CD4-positive, alpha-beta T cell treated with Interleukin-4 for 1 hour (primary cell): ENCODE measurements at regions not wholly inside any gene's neighbourhood (a gene's known extent, or its start where the extent isn't known, plus 50 kb on each side); places are given as distances from the start of the nearest gene placed in this dataset.

Source experiments
- DNase-seq, 2 donors: peaks; one replicate each; pipeline ENCODE4 v3.0.0-alpha.2; 2020 to 2022

DNA sequence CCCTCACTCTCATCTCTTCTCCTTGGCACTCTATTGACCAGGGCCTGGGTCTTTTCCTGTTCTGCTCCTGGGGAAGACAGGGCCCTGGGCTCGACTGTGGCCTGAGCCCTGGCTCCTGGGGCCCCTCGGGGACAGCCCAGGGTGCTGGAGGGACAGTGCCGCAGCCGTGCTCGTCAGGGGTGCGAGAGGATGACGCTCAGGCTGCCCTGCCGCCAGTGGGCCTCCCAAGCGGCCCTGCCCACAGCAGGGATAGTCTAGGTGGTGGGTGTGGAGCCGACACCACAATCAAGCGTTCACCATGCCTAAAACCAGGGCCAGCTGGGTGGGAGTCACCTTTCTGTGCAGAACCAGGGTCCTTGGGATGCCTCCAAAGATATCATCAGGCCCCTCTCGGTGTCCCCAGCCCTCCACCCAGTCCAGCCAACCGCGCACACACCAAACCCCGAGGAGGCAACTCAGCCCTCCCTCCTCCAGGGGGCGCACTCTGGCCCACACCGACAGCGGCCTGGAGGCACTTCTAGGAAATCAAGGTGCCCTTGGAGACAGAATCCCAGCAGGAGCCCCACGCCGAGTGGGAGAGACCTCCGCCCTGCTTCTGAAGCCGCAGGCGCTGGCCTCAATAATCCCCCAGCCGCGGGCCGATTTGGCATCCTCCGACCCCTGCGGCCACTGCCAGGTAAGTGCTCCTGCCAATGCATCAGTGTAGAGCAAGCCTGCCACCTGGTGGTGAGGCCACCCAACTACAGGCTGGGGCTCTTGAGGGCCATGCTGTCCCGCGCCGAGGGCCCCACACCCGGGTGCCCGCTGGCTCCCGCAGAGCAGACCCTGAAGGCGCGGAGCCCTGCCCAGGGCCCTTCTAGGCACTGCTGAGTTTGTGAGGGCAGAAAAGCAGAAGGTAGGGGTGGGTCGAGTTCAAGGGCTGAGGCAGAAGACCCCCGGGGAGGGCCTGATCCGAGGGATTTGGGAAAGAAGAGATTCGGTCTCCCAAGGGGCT is 496.4 kb downstream of the BUD13 start:
- DNase-seq: peak; percentile 67 to 71

DNA sequence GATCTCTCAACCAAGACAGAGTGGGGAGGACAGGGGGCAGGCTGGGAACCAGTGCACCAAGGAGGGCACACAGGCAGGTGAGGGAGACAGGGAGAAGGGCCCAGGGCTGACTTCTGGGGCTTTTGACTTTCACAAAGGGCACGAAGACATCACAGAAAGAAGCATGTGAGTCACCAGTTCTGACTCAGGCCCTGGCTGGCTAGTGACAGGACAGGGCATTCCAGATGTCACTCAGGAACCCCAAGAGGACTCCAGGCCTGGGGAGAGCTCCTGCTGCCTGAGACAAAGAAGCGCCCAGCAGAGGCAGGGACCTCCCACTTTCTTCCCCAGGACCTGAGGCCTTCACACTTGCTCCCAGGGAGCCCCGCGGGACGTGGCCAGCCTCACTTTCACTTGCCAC is 497.2 kb downstream of the BUD13 start:
- no peak for DNase-seq

DNA sequence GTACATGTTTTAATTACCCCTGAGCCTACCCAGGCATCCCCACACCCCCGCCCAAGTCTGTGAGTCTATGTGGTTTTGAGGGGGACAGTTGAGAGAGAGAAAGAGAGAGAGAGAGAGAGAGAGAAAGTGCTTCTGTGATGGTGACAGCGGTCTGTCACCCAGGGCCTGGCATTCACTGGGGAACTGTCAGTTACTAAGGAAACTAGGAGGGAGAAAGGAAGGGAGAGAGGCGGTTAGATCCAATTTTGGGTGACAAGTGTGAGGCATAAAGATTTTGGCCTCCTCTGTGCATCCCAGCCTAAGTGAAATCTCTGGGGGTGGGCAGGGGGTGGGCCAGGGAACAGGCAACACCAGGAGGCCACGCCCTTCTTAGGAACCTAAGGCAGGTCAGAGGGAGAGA is 498.3 kb downstream of the BUD13 start:
- DNase-seq: no peak

DNA sequence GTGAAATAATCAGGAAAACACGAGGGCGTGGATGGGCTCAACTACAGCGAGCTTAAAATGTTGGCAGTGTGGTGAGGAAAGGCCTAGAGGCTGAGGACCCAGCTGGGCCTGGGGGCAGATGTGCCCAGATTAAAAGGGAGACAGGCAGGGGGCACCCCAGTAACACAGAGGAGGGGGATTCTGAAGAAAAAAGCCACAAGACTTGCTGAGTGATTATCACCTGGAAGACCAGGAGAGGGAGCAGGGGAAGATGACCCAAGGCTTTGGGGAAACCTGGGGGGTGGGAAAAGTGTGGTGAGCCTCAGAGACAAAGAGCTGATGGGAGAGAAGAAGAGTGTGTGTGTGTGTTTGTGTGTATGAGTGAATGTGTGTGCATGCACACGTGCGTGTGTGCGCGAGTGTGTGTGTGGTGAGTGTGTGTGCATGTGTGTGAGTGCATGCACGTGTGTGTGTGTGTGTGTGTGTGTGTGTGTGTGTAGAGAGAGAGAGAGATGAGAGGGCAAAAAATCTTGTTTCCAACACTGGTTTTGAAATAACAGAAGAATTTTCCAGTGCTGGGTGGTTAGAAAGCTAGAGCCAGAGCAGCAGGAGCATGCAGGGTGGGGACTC is 500.5 kb downstream of the BUD13 start:
- no peak for DNase-seq

DNA sequence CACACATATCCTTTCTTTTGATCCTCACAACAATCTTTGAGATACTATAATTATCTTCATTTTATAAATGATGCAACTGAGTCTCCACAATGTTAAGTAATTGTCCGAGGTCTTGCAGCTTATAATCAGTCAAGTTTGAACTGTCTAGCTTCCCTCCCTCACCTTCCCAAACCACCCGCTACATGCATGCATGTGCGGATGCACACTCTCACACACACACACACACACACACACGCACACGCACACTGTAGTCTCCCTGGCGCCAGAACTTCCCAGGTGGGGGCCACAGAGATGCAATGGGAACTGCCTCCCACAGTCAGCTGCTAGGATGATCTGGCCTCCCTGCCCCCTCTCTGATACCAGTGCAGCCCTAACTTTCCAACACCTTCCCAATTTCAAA is 501.3 kb downstream of the BUD13 start:
- no peak for DNase-seq

DNA sequence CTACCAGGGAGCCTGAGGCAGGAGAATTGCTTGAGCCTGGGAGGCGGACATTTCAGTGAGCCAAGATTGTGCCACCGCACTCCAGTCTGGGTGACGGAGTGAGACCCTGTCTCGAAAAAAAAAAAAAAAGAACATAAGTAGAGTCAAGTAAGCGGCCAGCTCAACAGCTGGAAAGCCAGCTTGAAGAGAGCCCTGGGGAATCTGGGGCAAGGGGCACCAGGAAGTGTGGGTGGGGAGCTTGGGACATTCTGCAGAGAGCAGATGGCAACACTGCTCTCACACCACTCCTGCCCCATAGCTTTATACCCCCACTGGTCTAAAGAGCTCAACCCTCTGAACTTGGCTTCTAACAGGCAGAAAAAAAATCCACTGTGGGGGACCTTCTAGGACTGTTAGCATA is 505.6 kb downstream of the BUD13 start:
- DNase-seq: no peak

DNA sequence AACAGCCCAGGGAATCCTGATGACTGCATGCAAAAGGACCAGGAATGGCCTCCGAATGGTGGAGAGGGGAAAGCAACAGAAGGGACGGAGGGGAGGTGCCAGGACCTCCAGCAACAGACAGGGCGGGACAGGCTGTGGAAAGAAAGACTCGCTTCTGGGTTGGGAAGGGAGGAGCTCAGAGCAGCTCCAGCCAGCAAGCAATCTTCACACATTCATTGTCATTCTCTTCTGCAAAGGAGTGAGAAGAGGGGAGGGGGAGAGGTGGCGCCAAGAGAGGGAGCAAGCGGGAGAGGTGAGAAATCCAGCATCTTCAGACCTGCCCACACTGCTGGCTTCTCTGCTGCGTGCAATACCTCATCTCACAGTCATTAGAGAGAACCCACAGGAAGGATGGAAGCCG is 509.0 kb downstream of the BUD13 start:
- DNase-seq: no peak

DNA sequence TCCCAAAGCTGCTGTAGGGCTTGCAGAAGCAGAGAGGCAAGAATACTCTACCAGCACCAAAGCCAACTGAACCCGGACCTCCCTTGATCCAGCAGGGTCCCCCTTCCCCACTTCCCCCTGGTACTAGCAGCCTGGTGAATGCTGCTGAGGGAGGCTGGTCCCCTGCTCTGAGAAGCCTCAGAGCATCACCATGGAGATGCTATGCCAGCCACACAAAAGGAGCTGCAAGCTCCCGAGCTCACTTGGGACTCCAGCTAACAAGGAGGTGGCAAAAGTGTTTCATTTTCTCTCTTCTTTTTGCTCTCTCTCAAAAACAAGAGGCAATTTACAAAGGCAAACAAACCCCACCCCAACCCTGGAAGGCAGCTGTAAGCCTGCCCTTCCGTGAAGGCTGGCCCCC is 509.8 kb downstream of the BUD13 start:
- DNase-seq: no peak

DNA sequence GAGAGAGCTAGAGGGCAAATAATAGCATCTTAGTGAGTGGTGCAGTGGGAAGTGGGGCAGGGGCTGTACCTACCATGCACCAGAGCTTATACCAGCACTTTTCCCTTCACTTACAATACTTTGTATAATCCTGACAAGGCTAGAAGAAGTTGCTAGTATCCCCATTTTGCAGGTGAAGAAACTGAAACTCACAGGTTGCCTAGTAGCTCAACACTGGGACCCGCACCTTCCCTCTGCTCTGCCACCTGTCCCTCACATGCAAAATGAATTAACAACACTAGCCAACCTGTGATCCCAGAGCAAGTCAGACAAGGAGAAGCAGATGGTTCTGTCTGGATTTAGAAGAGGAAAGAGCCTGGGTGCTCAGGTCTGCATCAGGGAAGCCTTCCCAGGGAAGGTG is 510.4 kb downstream of the BUD13 start:
- no peak for DNase-seq

DNA sequence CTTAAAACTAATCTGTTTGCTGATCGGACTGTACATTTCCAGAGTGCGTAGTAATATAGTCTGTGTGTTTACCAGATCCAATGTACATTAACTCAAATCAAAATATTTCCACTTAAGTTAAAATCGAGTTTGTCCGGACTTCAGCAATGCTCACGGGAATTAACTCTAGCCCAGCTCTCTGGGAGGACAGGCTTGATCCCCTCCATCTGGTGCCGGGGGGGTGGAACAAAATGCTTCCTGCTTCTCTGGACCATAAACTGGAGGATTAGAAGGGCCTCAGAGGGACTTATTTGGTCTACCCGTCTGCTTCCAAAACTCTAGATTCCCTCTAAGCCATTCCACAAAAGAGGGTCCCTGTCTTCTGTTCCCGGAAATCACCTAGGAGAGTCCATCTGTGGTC is 511.2 kb downstream of the BUD13 start:
- DNase-seq: no peak

DNA sequence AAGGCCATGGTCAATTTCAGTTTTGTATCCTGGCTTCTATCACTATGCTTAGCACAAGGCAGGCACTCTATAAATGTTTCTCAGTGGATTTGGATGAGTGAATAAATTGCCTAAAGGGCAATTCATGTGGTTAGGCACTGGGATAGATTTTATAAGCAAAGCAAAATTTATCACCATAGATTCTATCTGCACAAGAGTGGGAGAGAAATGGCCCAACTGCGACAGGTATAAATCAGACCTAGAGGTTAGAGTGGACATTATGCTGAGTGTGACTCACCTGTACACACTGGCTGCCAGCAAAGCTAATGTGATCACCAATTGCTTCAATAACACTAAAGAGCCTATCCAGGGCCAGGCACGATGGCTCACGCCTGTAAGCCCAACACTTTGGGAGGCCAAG is 514.0 kb downstream of the BUD13 start:
- DNase-seq: no peak

DNA sequence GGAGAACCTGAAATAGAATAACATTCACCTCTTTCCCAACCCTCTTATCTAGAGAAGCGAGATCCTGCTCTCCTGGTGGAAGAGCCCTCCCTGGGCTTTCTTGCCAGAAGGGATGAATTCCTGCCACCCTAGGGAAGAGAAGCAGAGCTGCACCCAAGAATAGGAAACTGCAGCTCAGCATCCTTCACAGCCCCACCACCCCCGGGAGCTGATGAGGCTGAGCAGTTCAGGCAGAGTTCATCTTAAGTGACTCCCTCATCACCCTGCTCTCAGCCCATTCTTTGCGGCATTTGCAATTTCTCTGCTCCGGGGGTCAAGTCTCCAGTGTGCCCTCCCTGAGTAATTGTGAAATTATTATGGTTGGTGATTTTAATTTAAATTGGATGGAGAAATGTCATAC is 514.9 kb downstream of the BUD13 start:
- DNase-seq: no peak

DNA sequence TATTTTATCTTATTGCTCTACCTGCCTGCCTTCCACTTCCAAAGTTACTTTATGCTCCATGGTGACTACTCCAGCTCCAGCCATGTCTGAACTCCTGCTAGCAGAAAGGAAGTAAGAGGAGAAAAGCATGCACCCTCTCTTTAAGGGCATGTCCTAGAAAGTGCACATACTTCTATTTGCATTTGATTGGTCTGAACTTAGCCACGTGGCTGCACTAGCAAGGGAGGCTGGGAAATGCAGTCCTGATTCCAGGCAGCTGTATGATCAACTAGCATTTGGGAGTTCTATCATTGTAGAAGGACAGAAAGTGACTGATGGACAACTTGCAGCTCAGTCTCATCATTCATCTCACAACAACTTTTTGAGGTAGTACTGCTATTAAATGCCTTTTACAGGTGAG is 515.7 kb downstream of the BUD13 start:
- no peak for DNase-seq

DNA sequence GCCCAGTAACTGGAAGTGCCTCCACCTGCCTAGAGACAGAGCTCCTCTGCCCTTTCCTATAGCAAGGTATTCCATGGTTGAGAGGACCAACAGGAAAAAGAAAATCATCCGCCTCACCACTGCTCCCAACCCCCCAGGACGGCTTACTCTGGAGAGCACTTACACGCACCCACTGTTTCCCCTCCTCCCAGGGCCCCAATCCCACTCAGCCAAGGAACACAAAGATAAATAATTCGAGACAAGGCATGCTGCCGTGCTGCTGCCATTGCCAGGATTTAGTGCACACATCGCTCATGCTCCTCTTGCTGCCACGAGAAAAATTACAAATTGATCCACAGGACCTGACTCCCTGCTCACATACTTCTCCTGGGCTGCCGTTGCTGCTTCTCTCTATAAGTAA is 516.6 kb downstream of the BUD13 start:
- DNase-seq: no peak

DNA sequence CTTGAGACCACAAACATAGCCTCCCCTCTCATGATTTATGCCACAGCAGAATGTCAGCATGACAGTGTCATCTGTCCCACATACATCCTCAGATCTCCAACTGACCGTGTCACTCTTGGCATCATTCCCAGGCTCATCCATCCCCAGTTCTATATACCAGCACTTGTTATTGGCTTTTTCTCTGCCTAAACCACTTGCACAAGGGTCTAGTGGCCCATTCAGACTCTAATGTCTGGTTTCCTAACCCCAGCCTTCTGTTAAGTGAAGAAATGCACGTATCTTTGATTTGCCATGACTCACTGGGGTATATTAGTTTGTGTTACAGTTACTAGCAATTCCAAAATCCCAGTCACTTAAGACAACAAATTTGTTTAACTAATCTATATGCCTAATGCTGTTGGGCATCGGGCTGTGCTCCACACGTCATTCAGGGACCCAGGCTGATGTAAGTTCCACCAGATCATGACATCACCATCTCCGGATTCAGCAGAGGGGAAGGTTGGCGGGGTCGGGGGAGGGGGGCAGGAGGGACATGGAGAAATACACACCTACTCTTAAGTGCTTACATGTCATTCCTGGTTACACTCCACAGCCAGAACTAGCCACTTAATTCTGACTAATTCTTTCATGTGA is 517.4 kb downstream of the BUD13 start:
- no peak for DNase-seq

DNA sequence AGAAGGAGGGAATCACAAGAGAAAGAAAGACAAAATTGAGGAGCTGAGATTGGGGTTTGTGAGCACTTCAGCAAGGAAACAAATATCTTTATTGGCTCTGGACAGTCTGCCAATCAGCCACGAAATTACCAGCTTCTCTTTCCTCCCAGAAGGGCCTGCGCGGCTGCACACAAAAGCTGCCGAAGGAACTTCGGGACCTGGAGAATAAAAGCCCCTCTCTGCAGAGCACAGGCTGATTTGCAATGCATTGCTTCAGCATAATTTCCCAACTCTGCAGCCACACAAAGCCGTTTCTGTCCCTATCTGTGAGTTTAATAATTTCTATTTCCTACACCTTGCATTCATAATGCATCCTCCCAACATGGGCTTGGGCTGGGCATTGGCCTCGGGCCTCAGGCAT is 522.6 kb downstream of the BUD13 start:
- DNase-seq: no peak

DNA sequence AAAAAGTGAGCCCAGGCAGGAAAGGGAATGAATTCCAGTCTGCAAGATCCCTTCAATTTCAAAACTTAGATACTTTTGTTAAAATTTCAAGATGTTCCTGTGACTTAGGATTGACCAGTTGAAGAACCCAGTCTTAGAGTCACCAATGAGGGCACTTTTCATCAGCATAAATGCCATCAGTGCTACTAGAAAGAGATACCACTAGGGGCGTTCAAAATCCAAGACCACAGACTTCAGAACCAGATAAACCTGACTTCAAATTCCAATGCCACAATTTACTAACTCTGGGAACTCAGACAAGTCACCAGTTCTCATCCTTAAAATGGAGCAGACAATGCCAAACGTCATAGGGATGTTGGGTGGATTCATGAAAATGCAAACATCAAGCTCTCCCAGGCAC is 523.2 kb downstream of the BUD13 start:
- no peak for DNase-seq

DNA sequence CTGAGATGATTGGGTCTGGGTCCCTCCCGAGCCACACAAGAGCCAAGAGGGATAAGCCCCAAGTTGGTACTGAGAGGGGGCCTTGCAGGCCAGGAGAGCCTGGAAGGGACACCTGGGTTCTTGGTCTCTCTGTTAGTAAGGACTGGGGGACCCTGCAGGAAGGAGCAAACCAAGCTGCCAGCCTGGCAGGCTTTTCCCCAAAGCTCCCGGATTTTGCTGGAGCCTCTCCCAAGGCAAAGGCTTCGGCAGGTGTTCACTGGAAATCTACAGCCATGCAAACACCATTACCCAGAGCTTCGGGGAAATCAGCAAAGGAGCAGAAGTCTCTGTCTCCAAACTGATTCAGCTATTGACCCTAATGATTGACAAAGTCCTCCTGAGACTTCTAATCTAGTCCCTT is 527.9 kb downstream of the BUD13 start:
- DNase-seq: no peak

DNA sequence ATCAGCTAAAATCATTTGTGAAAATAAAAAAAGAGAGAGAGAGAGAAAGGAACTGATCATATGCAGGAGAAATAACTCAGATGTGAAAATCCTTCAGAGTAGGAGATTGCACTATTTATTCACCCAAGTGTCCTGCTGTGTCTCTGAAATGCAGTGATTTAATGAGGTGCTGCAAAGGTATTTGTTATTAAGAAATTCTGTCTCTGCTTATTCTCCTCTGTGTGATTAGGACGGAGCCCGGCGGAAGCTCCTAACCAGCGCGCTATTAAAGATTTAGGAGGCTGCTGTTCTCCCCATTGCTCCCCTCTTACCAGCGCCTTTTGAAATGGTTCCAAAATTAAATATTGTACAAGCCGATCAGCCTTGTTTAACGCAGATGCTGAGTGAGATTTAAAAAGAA is 528.3 kb downstream of the BUD13 start:
- DNase-seq: no peak

DNA sequence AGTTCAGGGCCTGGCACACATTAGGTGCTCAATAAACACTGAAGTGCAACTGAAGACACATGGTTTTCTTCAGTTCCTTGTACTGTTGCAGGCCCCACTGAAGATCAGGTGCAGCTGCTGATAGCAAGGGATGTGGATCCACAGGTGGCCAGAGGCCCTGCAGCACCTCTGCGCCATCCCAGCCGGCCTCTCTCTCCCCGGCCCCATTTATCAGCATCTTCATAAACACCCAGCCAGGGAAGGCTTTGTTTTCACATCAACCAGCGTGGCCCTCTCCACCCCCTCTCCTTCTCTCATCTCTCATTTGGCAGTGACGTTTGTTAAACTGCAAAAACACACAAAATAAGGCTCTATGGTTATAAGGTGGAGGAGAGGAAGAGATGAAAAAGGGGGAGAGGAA is 528.8 kb downstream of the BUD13 start:
- DNase-seq: no peak

DNA sequence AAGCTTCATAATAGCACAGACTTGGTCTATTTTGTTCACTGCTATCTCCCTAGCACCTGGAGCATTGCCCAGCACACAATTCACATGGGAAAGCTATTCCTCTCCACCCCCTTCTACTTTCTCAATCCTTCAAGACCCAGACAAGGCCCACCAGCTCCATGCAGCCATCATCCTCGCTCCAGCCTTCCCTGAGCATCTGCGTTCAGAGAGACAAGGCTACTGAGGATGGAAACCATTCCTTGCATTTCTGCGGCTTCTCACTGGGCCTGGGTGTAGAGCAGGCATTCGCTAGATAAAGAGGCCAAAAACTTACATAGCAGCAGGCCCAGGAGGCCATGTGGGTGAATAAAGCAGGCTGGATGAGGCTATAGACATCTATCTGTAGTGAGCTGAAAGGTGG is 530.8 kb downstream of the BUD13 start:
- DNase-seq: no peak

DNA sequence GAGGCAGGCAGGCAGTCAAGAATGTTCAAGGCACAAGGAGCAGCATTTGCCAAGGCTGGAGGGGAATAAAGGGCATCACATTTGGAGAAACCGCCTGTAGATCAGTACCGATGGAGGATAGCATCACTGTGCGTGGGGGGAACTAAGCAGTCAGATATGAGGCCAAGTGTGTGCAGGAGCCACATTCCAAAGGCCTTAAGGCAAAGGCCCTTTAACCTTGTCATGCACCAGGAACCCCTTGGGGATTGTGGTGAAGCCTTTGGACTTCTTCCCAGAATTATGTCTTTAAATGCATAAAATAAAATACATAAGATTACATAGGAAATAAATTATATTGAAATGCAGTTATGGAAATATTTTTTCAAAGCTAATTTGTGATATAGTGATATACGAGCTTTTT is 532.1 kb downstream of the BUD13 start:
- no peak for DNase-seq

DNA sequence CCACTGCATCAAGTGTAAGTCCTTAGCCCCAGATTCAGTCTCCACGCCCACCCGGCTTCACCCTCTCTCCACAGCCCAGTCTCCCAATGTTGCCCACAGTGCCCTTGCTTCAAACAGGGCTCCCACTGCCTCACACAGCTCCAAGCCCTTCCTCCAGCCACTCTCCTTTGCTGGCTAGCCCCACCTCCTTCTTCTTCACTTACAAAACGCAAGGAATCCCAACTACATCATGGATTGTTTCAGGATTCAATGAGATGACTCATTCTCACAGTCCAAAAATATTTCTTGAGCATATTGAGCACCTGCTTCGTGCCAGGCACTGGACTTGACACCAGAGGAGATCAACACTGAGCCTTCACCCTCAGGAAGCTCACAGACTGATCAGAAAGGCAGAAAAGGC is 533.5 kb downstream of the BUD13 start:
- DNase-seq: no peak

DNA sequence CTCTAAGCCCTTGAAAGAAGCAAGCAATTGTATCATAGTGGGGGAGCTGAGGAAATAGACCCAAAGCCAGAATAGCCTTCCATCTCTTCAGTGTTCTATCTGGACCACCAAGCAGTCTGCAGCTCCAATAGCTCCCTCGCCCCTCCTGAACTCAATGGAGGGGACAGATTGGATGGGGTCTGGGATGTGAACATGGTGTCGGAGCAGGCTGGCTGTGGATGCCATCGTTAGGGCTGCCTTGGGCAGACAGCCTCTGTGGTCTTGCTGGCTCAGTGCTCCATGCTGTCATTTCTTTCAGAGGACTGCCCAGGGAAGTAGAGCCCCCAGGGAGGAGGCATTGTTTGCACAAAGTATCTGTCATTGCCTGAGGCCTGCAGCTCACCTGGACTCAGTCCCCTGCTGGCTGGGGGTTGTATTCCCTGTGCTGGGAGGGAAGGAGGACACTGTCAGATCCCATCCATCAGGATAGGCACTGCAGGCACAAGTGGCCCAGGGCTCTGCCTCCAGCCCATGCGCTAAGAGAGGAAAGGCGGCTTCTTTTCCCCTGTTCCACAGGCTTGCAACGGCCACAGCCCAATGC is 537.7 kb downstream of the BUD13 start:
- DNase-seq: no peak
